PC-9 (cell line): ENCODE measurements at regions not wholly inside any gene's neighbourhood (a gene's known extent, or its start where the extent isn't known, plus 50 kb on each side); places are given as distances from the start of the nearest gene placed in this dataset.

Source experiments
- BruUV-seq: library from RNA; stranded (reverse); fragments of 400-500 nt; replicated peaks from 2 replicates; lab custom pipeline; 2021; lab: Mats Ljungman, UMichigan
- CTCF ChIA-PET: fragments of 300-600 bp; sonication (Branson Sonifier 250); formaldehyde crosslinking; loops from one replicate; lab custom pipeline; 2022; ENCODE audit warnings: antibody characterized with exemption; lab: Charles Lee
- POLR2A ChIA-PET: fragments of 300-600 bp; sonication (Branson Sonifier 250); formaldehyde crosslinking; loops from one replicate; lab custom pipeline; 2022; ENCODE audit warnings: antibody characterized with exemption; ENCODE audit not compliant: unreplicated experiment; lab: Charles Lee
- DNase-seq, 2 experiments: peaks; one replicate each; pipeline versions ENCODE4 v3.0.0 to v3.0.0-alpha.2; 2015 to 2022; ENCODE audit warnings: mixed read lengths in 1 of 2
- H2AFZ ChIP-seq: fragments of 200-600 bp; sonication (generic); 2 replicates; pipeline ENCODE4 v1.8.1; 2017; ENCODE audit warnings: antibody characterized with exemption
- H3F3A ChIP-seq: fragments of 200-600 bp; sonication (generic); 2 replicates; pipeline ENCODE4 v1.8.1; 2017; ENCODE audit warnings: antibody characterized with exemption, mild to moderate bottlenecking, low read depth; ENCODE audit not compliant: insufficient read depth
- H3K27ac ChIP-seq: fragments of 200-600 bp; sonication (generic); 2 replicates; pipeline ENCODE4 v1.6.1; 2016; ENCODE audit warnings: mixed run types
- H3K27me3 ChIP-seq: fragments of 200-600 bp; sonication (generic); 2 replicates; pipeline ENCODE4 v1.6.1; 2016; ENCODE audit warnings: low read depth, mixed run types; ENCODE audit not compliant: insufficient read depth
- H3K36me3 ChIP-seq: fragments of 200-600 bp; sonication (generic); 2 replicates; pipeline ENCODE4 v1.6.1; 2016; ENCODE audit warnings: low read depth, mixed run types
- H3K4me1 ChIP-seq: fragments of 200-600 bp; sonication (generic); replicated peaks from 2 replicates; pipeline ENCODE4 v1.6.1; 2016; ENCODE audit warnings: mixed run types; ENCODE audit not compliant: insufficient read depth
- H3K4me2 ChIP-seq: fragments of 200-600 bp; sonication (generic); 2 replicates; pipeline ENCODE4 v1.6.1; 2017; ENCODE audit warnings: mixed run types
- H3K4me3 ChIP-seq: fragments of 200-600 bp; sonication (generic); 2 replicates; pipeline ENCODE4 v1.6.1; 2016; ENCODE audit warnings: mixed run types
- H3K79me2 ChIP-seq: fragments of 200-600 bp; sonication (generic); 2 replicates; pipeline ENCODE4 v1.6.1; 2017; ENCODE audit warnings: low read depth, mixed run types
- H3K9me2 ChIP-seq: fragments of 200-600 bp; sonication (generic); 2 replicates; pipeline ENCODE4 v1.8.1; 2017; ENCODE audit warnings: mild to moderate bottlenecking; ENCODE audit not compliant: insufficient read depth
- H3K9me3 ChIP-seq: fragments of 200-600 bp; sonication (generic); 2 replicates; pipeline ENCODE4 v1.8.1; 2016; ENCODE audit warnings: low read depth; ENCODE audit not compliant: insufficient read depth
- H4K20me1 ChIP-seq: fragments of 200-600 bp; sonication (generic); 2 replicates; pipeline ENCODE4 v1.8.1; 2017; ENCODE audit not compliant: insufficient read depth
- CTCF ChIP-seq: fragments of 200-600 bp; sonication (generic); conservative IDR thresholded peaks from 2 replicates; pipeline ENCODE4 v1.6.1; 2017; ENCODE audit warnings: mixed run types, antibody characterized with exemption, mild to moderate bottlenecking, moderate library complexity
- EZH2 ChIP-seq: fragments of 200-600 bp; sonication (generic); IDR thresholded peaks from 2 replicates; pipeline ENCODE4 v1.8.0; 2017; ENCODE audit warnings: antibody characterized with exemption, low read depth
- intact Hi-C: fragments of 100-400 bp; cut with micrococcal nuclease; formaldehyde crosslinking; loops from one replicate; pipeline ENCODE4 v1.10.0; 2022; ENCODE audit not compliant: unreplicated experiment

- ChIA-PET CTCF (no interaction called here), POLR2A (no interaction called here)
- H3K27me3 ChIP-seq: no peaks in the 10 kb centered on the region
Observed at GRCh38 chr6:132948889-132949288, 134.5 kb downstream of the RPS12 start.

GRCh38 chr6:132950566-132950965 lies 136.2 kb downstream of the RPS12 start:
- H3K4me1 ChIP-seq: no peaks in the 10 kb centered on the region
- H2AFZ ChIP-seq: no peak overlapping the region
- H3K79me2 ChIP-seq: no peaks in the 10 kb centered on the region
- no peak overlapping the region for H3K27ac ChIP-seq
- H3F3A ChIP-seq: no peaks in the 10 kb centered on the region
- TF ChIP-seq EZH2 (no peak), CTCF (no peak)
- DNase-seq: no peak
- H4K20me1 ChIP-seq: no peaks in the 10 kb centered on the region
- H3K4me2 ChIP-seq: no peak overlapping the region
- no peaks in the 10 kb centered on the region; the same call in 1 of the 2 replicates for H3K9me2 ChIP-seq
- no TSS peak for BruUV-seq
- H3K36me3 ChIP-seq: no peaks in the 10 kb centered on the region
- no peaks in the 10 kb centered on the region for H3K27me3 ChIP-seq
- CTCF ChIA-PET: no interaction called here
- no peak overlapping the region for H3K4me3 ChIP-seq
- no peaks in the 10 kb centered on the region for H3K9me3 ChIP-seq
- intact Hi-C loops: no loop called here
- POLR2A ChIA-PET: no interaction called here

More at GRCh38 chr6:132948889-132949288, 134.5 kb downstream of the RPS12 start:
- no peaks in the 10 kb centered on the region for H3K79me2 ChIP-seq
- no peaks in the 10 kb centered on the region for H3K9me3 ChIP-seq
- H3F3A ChIP-seq: no peaks in the 10 kb centered on the region
- no peaks in the 10 kb centered on the region for H4K20me1 ChIP-seq
- TF ChIP-seq CTCF: no peak
- TF ChIP-seq EZH2: no peak
- H2AFZ ChIP-seq: no peak overlapping the region
- no peaks in the 10 kb centered on the region for H3K36me3 ChIP-seq
- no peak overlapping the region for H3K4me3 ChIP-seq
- intact Hi-C loops: no loop called here
- no peak for DNase-seq
- no peaks in the 10 kb centered on the region for H3K4me1 ChIP-seq
- BruUV-seq: no TSS peak
- no peak overlapping the region for H3K4me2 ChIP-seq
- no peaks in the 10 kb centered on the region; the same call in 1 of the 2 replicates for H3K9me2 ChIP-seq
- H3K27ac ChIP-seq: no peak overlapping the region

GRCh38 chr6:132952031-132952867 lies 137.9 kb downstream of the RPS12 start:
- H4K20me1 ChIP-seq: no peaks in the 10 kb centered on the region; the same call in 1 of the 2 replicates
- no peak overlapping the region for H2AFZ ChIP-seq
- POLR2A ChIA-PET: no interaction called here
- no peaks in the 10 kb centered on the region for H3F3A ChIP-seq
- TF ChIP-seq EZH2 (no peak), CTCF (no peak)
- H3K9me3 ChIP-seq: no peaks in the 10 kb centered on the region
- no TSS peak for BruUV-seq
- H3K4me2 ChIP-seq: no peak overlapping the region
- H3K27me3 ChIP-seq: no peaks in the 10 kb centered on the region
- intact Hi-C loops: no loop called here
- H3K27ac ChIP-seq: no peak overlapping the region
- H3K79me2 ChIP-seq: no peaks in the 10 kb centered on the region
- CTCF ChIA-PET: no interaction called here
- no peaks in the 10 kb centered on the region for H3K4me1 ChIP-seq
- H3K4me3 ChIP-seq: no peak overlapping the region
- H3K36me3 ChIP-seq: no peaks in the 10 kb centered on the region
- H3K9me2 ChIP-seq: no peaks in the 10 kb centered on the region
- no peak for DNase-seq
